Endothelial cell of umbilical vein (primary cell): ENCODE measurements at regions not wholly inside any gene's neighbourhood (a gene's known extent, or its start where the extent isn't known, plus 50 kb on each side); places are given as distances from the start of the nearest gene placed in this dataset.

Experiments used
- EZH2 ChIP-seq: IDR thresholded peaks from 2 replicates; pipeline ENCODE4 v1.6.1; 2012; ENCODE audit warnings: borderline replicate concordance, low read depth, mild to moderate bottlenecking, moderate library complexity, low read length, inconsistent platforms; ENCODE audit not compliant: severe bottlenecking
- FOS ChIP-seq: IDR thresholded peaks from 2 replicates; pipeline ENCODE4 v1.6.1; 2011; ENCODE audit warnings: mild to moderate bottlenecking, low read length, moderate library complexity, borderline replicate concordance; ENCODE audit not compliant: insufficient read depth
- POLR2A ChIP-seq: IDR thresholded peaks from 2 replicates; pipeline ENCODE4 v1.6.1; 2012; ENCODE audit warnings: low read depth, mild to moderate bottlenecking, control low read depth, low read length
- POLR2AphosphoS5 ChIP-seq: IDR thresholded peaks from 2 replicates; pipeline ENCODE4 v1.6.1; 2012; ENCODE audit warnings: low read depth, mild to moderate bottlenecking, control low read depth, low read length, moderate library complexity; ENCODE audit not compliant: insufficient read depth
- TF ChIP-seq, protein P1 (sequence below): IDR thresholded peaks from 2 replicates; pipeline ENCODE4 v1.6.1; 2011; ENCODE audit not compliant: insufficient read depth, insufficient read length
- TF ChIP-seq, protein P2 (sequence below), 2 donors: IDR thresholded peaks; 1 replicate in 1 of 2; 2 replicates in 1 of 2; pipeline ENCODE4 v1.5.1; 2011; ENCODE audit warnings: low read length in 2 of 2, mild to moderate bottlenecking in 2 of 2, moderate library complexity in 2 of 2, control low read depth in 1 of 2, inconsistent platforms in 1 of 2, low read depth in 1 of 2; ENCODE audit not compliant: insufficient read depth in 1 of 2; ENCODE audit errors: extremely low read depth in 1 of 2

DNA sequence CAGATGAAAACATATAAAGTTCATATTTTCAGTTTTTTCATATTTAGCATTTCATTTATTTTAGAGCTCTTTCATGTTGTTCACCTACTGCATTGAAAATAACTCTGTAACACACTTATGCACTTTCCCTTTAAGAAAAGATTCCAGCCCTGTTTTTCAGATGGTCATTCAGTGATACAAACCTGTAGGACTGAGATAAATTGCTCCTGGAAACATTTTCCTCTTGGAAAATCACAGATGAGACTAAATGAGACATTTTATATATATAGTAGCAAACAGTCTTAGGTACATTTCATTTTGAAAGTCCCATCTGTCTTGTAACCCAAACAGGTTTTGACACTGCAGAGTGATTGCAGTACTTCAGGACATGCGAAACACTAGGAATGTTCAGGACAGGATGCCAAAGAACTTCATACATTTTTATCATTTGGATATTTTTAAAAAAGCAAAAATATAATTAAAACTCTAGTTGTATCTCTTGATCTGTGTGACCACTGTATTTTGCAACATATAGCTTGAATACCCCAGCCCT lies 412.4 kb downstream of the MTX2 start:
- TF ChIP-seq, protein P1, sequence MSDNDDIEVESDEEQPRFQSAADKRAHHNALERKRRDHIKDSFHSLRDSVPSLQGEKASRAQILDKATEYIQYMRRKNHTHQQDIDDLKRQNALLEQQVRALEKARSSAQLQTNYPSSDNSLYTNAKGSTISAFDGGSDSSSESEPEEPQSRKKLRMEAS, result no peak
- TF ChIP-seq, protein P2, sequence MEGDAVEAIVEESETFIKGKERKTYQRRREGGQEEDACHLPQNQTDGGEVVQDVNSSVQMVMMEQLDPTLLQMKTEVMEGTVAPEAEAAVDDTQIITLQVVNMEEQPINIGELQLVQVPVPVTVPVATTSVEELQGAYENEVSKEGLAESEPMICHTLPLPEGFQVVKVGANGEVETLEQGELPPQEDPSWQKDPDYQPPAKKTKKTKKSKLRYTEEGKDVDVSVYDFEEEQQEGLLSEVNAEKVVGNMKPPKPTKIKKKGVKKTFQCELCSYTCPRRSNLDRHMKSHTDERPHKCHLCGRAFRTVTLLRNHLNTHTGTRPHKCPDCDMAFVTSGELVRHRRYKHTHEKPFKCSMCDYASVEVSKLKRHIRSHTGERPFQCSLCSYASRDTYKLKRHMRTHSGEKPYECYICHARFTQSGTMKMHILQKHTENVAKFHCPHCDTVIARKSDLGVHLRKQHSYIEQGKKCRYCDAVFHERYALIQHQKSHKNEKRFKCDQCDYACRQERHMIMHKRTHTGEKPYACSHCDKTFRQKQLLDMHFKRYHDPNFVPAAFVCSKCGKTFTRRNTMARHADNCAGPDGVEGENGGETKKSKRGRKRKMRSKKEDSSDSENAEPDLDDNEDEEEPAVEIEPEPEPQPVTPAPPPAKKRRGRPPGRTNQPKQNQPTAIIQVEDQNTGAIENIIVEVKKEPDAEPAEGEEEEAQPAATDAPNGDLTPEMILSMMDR (IDR thresholded peaks at IDR 0.05; ENCODE audit: extremely low read depth in 1 of 2, insufficient read depth in 1 of 2, low read depth in 1 of 2, low read length in 2 of 2), result no peak
- no peak for TF ChIP-seq EZH2
- TF ChIP-seq POLR2AphosphoS5, result no peak
- TF ChIP-seq POLR2A, result no peak
- no peak for TF ChIP-seq FOS
